SK-MEL-5 (cell line): ENCODE measurements at regions not wholly inside any gene's neighbourhood (a gene's known extent, or its start where the extent isn't known, plus 50 kb on each side); places are given as distances from the start of the nearest gene placed in this dataset.
A peak's percentile ranks its signal among the peaks of the same experiment; 100 is the strongest.

Experiments used
- DNase-seq: peaks from one replicate; pipeline ENCODE4 v3.0.0-alpha.2; 2016; ENCODE audit warnings: low read depth, low spot score
- in situ Hi-C: cut with HindIII; loops from 2 replicates; pipeline ENCODE4 v1.10.0; 2016; ENCODE audit warnings: low sequenced_read_pairs, high pct_unique_total_duplicates, low pct_unique_long_range_greater_than_20kb

DNA sequence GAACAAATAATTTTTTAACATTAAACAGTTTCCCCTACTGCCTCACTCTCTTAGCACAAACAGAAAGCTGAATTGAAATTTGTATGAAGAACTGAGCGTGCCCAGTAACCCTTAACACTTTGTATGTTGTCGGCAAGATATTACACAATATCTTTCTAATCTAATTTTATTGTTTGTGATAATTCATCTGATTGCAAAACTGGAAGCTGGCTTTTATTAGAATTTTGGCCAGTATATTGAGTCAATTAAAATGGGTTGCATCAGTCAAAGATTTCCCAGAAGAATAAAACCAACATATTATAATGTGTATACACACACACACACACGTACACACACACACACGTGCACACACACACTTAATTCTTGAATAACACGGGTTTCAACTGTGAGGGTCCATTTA lies 2332.1 kb downstream of the PCDH7 start:
- in situ Hi-C loops = no loop called here

DNA sequence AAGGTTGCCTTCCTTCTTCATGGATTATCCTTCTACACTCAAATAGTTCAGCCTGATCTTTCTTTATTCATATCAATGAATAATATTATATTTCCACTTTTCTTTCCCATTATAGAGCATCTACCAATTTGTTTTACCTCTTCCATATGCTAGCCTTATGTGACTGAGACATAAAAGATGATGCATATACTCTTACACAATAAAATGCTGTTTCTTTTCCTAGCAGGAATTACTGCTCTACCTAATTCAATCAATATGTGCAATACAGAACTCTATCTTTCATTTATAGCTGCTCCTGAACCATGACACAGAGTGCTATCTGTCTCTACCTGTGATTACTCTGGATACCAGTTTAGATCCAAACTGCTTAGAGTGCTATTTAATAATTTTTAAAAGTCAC lies 2334.0 kb downstream of the PCDH7 start:
- in situ Hi-C loops = no loop called here
- no peak for DNase-seq

More for the DNA sequence above, 2332.1 kb downstream of the PCDH7 start:
- no peak for DNase-seq

GRCh38 chr4:33054656-33055196 lies 2334.6 kb downstream of the PCDH7 start:
- no peak for DNase-seq
- in situ Hi-C loops = no loop called here

GRCh38 chr4:33057736-33058135 lies 2337.6 kb downstream of the PCDH7 start:
- in situ Hi-C loops = no loop called here
- DNase-seq = no peak

GRCh38 chr4:33058998-33059397 lies 2338.8 kb downstream of the PCDH7 start:
- no peak for DNase-seq
- in situ Hi-C loops = no loop called here

DNA sequence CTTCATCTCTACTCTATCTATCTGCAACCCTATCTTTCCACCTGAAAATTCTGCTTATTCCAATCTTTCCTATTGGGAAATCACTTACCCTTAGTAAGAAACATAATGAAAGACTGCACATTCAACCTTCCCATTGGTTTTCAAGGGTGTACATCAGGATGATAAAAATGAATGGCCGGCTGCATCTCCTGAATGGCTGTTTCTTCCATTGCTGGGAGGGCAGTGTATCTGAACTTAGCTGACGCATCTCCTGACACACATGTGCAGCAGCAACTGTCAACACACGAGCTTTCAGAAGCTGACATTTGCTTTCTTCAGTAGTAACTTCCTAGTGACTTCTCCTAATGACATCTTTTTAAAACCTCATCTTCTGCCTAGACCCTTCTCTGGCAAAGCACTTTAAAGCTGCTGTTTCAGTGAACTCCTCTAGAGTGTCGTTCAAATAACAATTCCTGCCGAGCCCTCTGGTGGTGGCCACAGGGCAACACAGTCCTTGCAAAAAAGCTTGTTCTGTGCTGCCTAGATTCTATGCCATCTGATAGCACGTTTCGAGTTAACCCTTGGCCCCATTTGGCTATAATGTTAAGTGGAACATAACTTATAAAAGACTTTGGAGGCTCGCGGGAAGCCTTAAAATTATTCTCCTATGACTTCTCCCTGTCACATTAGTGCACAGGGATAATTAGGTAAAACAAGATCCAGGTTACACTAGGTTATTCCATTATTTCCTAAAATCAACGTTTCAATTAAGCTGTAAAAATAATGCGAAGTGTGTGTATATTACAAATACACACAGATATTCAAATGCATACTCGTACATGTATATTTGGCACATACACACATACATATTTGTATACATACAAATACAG lies 2340.7 kb downstream of the PCDH7 start:
- peak; percentile 76 for DNase-seq
- in situ Hi-C loops = no loop called here

DNA sequence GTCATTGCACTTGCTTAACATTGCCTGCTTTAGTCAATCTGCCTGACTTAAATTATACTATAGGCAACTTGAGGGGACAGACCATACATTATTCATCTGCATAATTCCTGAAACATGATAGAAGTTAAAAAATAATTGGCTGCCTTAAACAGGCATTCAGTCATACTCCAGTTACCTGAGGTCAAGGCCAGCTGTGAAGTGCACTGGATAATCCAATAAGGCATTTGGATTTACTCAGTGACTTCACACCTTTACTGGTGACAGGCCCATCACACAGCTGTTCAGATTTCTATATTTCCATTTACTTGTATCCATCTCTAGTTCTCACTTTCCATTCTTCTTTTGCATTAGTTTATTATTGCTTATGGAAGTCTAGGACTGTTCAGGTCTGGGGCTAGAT lies 2341.6 kb downstream of the PCDH7 start:
- no peak for DNase-seq
- in situ Hi-C loops = no loop called here

GRCh38 chr4:33062155-33062806 lies 2342.1 kb downstream of the PCDH7 start:
- no peak for DNase-seq
- in situ Hi-C loops = no loop called here

GRCh38 chr4:33063241-33063640 lies 2343.1 kb downstream of the PCDH7 start:
- DNase-seq = no peak
- in situ Hi-C loops = no loop called here

DNA sequence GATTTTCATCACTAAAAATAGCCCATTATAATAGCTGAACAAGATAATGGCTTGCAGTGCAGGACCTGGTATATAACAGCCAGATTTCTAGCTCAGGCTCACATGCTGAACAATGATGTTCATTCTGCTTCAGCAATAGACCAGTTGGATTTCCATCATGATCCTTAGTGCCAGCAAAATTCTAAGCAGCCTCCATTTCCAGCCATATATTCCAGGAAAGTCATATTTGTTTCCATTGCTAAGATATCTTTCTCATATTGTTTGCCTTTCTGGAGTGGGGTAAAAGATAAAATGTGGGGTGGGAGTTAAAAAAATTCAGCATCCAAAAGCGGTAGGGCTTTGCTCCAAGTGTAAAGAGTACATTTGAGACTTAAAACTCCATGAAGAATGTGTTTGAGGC lies 2344.1 kb downstream of the PCDH7 start:
- no peak for DNase-seq
- in situ Hi-C loops = no loop called here

DNA sequence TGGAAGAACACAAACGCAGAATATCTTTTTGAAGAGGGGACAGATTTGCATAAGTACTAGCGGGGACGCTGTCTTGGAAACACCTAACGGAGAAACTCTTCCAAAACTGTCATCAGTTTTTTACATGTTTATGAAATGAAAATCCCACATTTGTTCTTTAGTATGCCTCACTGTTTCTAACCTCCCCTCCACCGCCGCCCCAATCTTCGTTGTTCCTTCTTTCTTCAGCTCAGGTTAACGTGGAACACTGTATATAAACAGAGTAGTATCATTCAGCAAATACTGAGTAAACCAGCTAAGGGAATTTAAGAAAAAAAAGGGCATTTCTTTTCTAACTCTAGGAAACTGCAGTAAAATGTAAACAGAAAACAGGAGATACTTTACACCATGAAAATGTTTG lies 2345.6 kb downstream of the PCDH7 start:
- in situ Hi-C loops = no loop called here
- no peak for DNase-seq

- no peak for DNase-seq
- in situ Hi-C loops = no loop called here
These were observed 2347.1 kb downstream of the PCDH7 start for GRCh38 chr4:33067221-33067620.

GRCh38 chr4:33068539-33068938 lies 2348.4 kb downstream of the PCDH7 start:
- in situ Hi-C loops = no loop called here
- no peak for DNase-seq

- in situ Hi-C loops = no loop called here
- DNase-seq = no peak
These were observed 2351.4 kb downstream of the PCDH7 start for GRCh38 chr4:33071535-33071934.

- in situ Hi-C loops = no loop called here
- DNase-seq = no peak
These were observed 2352.3 kb downstream of the PCDH7 start for GRCh38 chr4:33072298-33073089.

- no peak for DNase-seq
- in situ Hi-C loops = no loop called here
These were observed 2353.6 kb downstream of the PCDH7 start for GRCh38 chr4:33073811-33074210.

GRCh38 chr4:33078145-33078544 lies 2358.0 kb downstream of the PCDH7 start:
- no peak for DNase-seq
- in situ Hi-C loops = no loop called here

GRCh38 chr4:33080275-33080674 lies 2360.1 kb downstream of the PCDH7 start:
- in situ Hi-C loops = no loop called here

More at GRCh38 chr4:33080275-33080674, 2360.1 kb downstream of the PCDH7 start:
- DNase-seq = no peak
